Thyroid gland (tissue), 4 donors: ENCODE measurements at regions not wholly inside any gene's neighbourhood (a gene's known extent, or its start where the extent isn't known, plus 50 kb on each side); places are given as distances from the start of the nearest gene placed in this dataset.

ENCODE experiments used
- POLR2A ChIP-seq, 2 donors: fragments of 450-650 bp; IDR thresholded peaks; one replicate each; pipeline ENCODE4 v1.6.1; 2017; ENCODE audit warnings: antibody characterized with exemption in 2 of 2, mild to moderate bottlenecking in 2 of 2, moderate library complexity in 1 of 2
- TF ChIP-seq, protein P1 (sequence below), 6 experiments: fragments of 200-600 bp in 3 of 6; fragments of 450-650 bp in 3 of 6; sonication (generic) in 3 of 6; IDR thresholded peaks; one replicate each; pipeline ENCODE4 v1.5.1; 2016 to 2019; ENCODE audit warnings: antibody characterized with exemption in 6 of 6, mild to moderate bottlenecking in 2 of 6, inconsistent platforms in 1 of 6, moderate library complexity in 1 of 6

DNA sequence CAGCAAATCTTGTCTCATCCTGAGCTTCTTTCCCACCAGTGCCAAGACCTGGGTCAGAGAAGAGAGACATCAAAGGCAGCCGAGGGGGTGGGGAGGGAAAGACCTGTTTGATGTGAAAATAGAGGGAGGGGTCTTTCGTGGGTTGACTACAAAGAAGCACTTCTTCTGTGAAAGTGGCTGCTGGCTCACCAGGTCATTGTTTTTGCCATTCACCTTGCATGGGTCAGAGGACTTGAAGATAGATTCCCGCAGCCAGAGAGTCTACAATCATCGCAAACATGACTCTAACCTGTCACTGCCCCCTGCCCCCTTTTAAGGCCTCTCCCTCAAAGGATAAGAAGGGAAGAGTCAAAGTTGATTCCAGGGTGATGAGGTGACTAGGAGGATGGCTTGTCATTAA lies 166.1 kb upstream of the BMPER start:
- TF ChIP-seq, protein P1, sequence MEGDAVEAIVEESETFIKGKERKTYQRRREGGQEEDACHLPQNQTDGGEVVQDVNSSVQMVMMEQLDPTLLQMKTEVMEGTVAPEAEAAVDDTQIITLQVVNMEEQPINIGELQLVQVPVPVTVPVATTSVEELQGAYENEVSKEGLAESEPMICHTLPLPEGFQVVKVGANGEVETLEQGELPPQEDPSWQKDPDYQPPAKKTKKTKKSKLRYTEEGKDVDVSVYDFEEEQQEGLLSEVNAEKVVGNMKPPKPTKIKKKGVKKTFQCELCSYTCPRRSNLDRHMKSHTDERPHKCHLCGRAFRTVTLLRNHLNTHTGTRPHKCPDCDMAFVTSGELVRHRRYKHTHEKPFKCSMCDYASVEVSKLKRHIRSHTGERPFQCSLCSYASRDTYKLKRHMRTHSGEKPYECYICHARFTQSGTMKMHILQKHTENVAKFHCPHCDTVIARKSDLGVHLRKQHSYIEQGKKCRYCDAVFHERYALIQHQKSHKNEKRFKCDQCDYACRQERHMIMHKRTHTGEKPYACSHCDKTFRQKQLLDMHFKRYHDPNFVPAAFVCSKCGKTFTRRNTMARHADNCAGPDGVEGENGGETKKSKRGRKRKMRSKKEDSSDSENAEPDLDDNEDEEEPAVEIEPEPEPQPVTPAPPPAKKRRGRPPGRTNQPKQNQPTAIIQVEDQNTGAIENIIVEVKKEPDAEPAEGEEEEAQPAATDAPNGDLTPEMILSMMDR (IDR thresholded peaks at IDR 0.05) = no peak
- TF ChIP-seq POLR2A (IDR thresholded peaks at IDR 0.05) = no peak
